ENCODE measurements at regions not wholly inside any gene's neighbourhood (a gene's known extent, or its start where the extent isn't known, plus 50 kb on each side); places are given as distances from the start of the nearest gene placed in this dataset.

- no peak overlapping the region for H3K4me3 Mint-ChIP-seq
- no peak overlapping the region for H3K27ac Mint-ChIP-seq
- CTCF ChIA-PET = no interaction called here
- H3K36me3 Mint-ChIP-seq (ENCODE audit: low read depth) = no peaks in the 10 kb centered on the region
- peaks cover 13% of the 10 kb centered on the region for H3K4me1 Mint-ChIP-seq (ENCODE audit: low read depth)
- peaks cover 8% of the 10 kb centered on the region for H3K9me3 Mint-ChIP-seq
- POLR2A ChIA-PET = no interaction called here
- ATAC-seq (no peak), DNase-seq (no peak)
- intact Hi-C loops (cut with micrococcal nuclease) = loop anchor here (10.0 kb wide), 1 partner anchor 488 kb away; no protein-coding TSS in a partner anchor
- TF ChIP-seq CTCF (IDR thresholded peaks at IDR 0.05) = no peak
- no peaks in the 10 kb centered on the region for H3K27me3 Mint-ChIP-seq
Measured at GRCh38 chr6:14702678-14703077, 543.2 kb upstream of the JARID2 start.

GRCh38 chr6:14703586-14703985, 542.3 kb upstream of the JARID2 start:
- ChIA-PET POLR2A (no interaction called here), CTCF (interaction anchor here (0.8 kb wide), 1 partner anchor 10 kb away, joined by 3 read pairs; no protein-coding TSS in a partner anchor)
- DNase-seq (no peak), ATAC-seq (no peak)
- Mint-ChIP-seq H3K4me1 (ENCODE audit: low read depth) (peaks cover 15% of the 10 kb centered on the region), H3K36me3 (ENCODE audit: low read depth) (no peaks in the 10 kb centered on the region), H3K4me3 (no peak overlapping the region), H3K9me3 (peaks cover 8% of the 10 kb centered on the region), H3K27ac (no peak overlapping the region), H3K27me3 (no peaks in the 10 kb centered on the region)
- no peak for TF ChIP-seq CTCF (IDR thresholded peaks at IDR 0.05)
- intact Hi-C loops (cut with micrococcal nuclease) = loop anchor here (10.0 kb wide), 1 partner anchor 489 kb away; no protein-coding TSS in a partner anchor

GRCh38 chr6:14704383-14705271, 541.2 kb upstream of the JARID2 start:
- Mint-ChIP-seq H3K4me1 (ENCODE audit: low read depth) (peaks cover 15% of the 10 kb centered on the region), H3K36me3 (ENCODE audit: low read depth) (no peaks in the 10 kb centered on the region), H3K27me3 (no peaks in the 10 kb centered on the region), H3K9me3 (peaks cover 8% of the 10 kb centered on the region), H3K27ac (no peak overlapping the region), H3K4me3 (no peak overlapping the region)
- CTCF ChIA-PET = interaction anchor here (0.7 kb wide), 1 partner anchor 20 kb away, joined by 3 read pairs; no protein-coding TSS in a partner anchor
- intact Hi-C loops (cut with micrococcal nuclease) = loop anchor here (10.0 kb wide), 1 partner anchor 490 kb away; no protein-coding TSS in a partner anchor
- DNase-seq = no peak
- TF ChIP-seq CTCF (IDR thresholded peaks at IDR 0.05) = no peak
- POLR2A ChIA-PET = no interaction called here
- no peak for ATAC-seq

GRCh38 chr6:14705841-14706377, 540.0 kb upstream of the JARID2 start:
- no peaks in the 10 kb centered on the region for H3K36me3 Mint-ChIP-seq (ENCODE audit: low read depth)
- peaks cover 20% of the 10 kb centered on the region for H3K4me1 Mint-ChIP-seq (ENCODE audit: low read depth)
- ChIA-PET POLR2A (no interaction called here), CTCF (no interaction called here)
- TF ChIP-seq CTCF (IDR thresholded peaks at IDR 0.05) = no peak
- H3K4me3 Mint-ChIP-seq = no peak overlapping the region
- intact Hi-C loops (cut with micrococcal nuclease) = loop anchor here (10.0 kb wide), 1 partner anchor 491 kb away; no protein-coding TSS in a partner anchor
- peaks cover 5% of the 10 kb centered on the region for H3K9me3 Mint-ChIP-seq
- peak; percentile 8 for ATAC-seq
- no peak for DNase-seq
- no peaks in the 10 kb centered on the region for H3K27me3 Mint-ChIP-seq
- H3K27ac Mint-ChIP-seq = peak overlapping the region; percentile 28
